ENCODE measurements at regions not wholly inside any gene's neighbourhood (a gene's known extent, or its start where the extent isn't known, plus 50 kb on each side); places are given as distances from the start of the nearest gene placed in this dataset.

- Histone ChIP-seq H4K20me1 (ENCODE audit: insufficient read depth, low read length) (no peaks in the 10 kb centered on the region), H3K9ac (ENCODE audit: low read length) (no peak overlapping the region), H3K27me3 (ENCODE audit: insufficient read depth, low read length) (no peaks in the 10 kb centered on the region), H3K4me1 (ENCODE audit: insufficient read depth, low read length, severe bottlenecking) (no peaks in the 10 kb centered on the region), H3K9me2 (ENCODE audit: low read depth, low read length) (no peaks in the 10 kb centered on the region), H2AFZ (ENCODE audit: low read length) (no peak overlapping the region), H3K9me3 (ENCODE audit: low read length) (no peaks in the 10 kb centered on the region), H3F3A (ENCODE audit: insufficient read depth, low read length) (no peaks in the 10 kb centered on the region), H3K4me2 (ENCODE audit: low read length) (no peak overlapping the region), H3K4me3 (ENCODE audit: low read depth, low read length, poor library complexity, severe bottlenecking) (no peak overlapping the region), H3K36me3 (ENCODE audit: insufficient read depth, low read length) (no peaks in the 10 kb centered on the region), H3K27ac (ENCODE audit: low read depth, low read length, poor library complexity, severe bottlenecking) (no peak overlapping the region), H3K79me2 (ENCODE audit: insufficient read depth, low read length) (no peaks in the 10 kb centered on the region)
- no peak for TF ChIP-seq EZH2 (IDR thresholded peaks at IDR 0.05; ENCODE audit: borderline replicate concordance, low read length)
- TF ChIP-seq, protein P1, sequence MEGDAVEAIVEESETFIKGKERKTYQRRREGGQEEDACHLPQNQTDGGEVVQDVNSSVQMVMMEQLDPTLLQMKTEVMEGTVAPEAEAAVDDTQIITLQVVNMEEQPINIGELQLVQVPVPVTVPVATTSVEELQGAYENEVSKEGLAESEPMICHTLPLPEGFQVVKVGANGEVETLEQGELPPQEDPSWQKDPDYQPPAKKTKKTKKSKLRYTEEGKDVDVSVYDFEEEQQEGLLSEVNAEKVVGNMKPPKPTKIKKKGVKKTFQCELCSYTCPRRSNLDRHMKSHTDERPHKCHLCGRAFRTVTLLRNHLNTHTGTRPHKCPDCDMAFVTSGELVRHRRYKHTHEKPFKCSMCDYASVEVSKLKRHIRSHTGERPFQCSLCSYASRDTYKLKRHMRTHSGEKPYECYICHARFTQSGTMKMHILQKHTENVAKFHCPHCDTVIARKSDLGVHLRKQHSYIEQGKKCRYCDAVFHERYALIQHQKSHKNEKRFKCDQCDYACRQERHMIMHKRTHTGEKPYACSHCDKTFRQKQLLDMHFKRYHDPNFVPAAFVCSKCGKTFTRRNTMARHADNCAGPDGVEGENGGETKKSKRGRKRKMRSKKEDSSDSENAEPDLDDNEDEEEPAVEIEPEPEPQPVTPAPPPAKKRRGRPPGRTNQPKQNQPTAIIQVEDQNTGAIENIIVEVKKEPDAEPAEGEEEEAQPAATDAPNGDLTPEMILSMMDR (IDR thresholded peaks at IDR 0.05; ENCODE audit: low read length): no peak
Observed at GRCh38 chr2:151028691-151029176, 232.9 kb downstream of the RBM43 start.

- Histone ChIP-seq H3K79me2 (ENCODE audit: insufficient read depth, low read length) (no peaks in the 10 kb centered on the region), H3K9me2 (ENCODE audit: low read depth, low read length) (no peaks in the 10 kb centered on the region), H3K27me3 (ENCODE audit: insufficient read depth, low read length) (no peaks in the 10 kb centered on the region), H2AFZ (ENCODE audit: low read length) (no peak overlapping the region), H3K36me3 (ENCODE audit: insufficient read depth, low read length) (no peaks in the 10 kb centered on the region), H3K4me3 (ENCODE audit: low read depth, low read length, poor library complexity, severe bottlenecking) (no peak overlapping the region), H3K9ac (ENCODE audit: low read length) (no peak overlapping the region), H4K20me1 (ENCODE audit: insufficient read depth, low read length) (no peaks in the 10 kb centered on the region), H3K9me3 (ENCODE audit: low read length) (no peaks in the 10 kb centered on the region), H3K4me2 (ENCODE audit: low read length) (no peak overlapping the region), H3K27ac (ENCODE audit: low read depth, low read length, poor library complexity, severe bottlenecking) (no peak overlapping the region), H3K4me1 (ENCODE audit: insufficient read depth, low read length, severe bottlenecking) (no peaks in the 10 kb centered on the region), H3F3A (ENCODE audit: insufficient read depth, low read length) (no peaks in the 10 kb centered on the region)
- TF ChIP-seq EZH2 (IDR thresholded peaks at IDR 0.05; ENCODE audit: borderline replicate concordance, low read length): no peak
- TF ChIP-seq, protein P1 (IDR thresholded peaks at IDR 0.05; ENCODE audit: low read length): no peak
Observed at GRCh38 chr2:151027151-151027550, 234.5 kb downstream of the RBM43 start.

DNA sequence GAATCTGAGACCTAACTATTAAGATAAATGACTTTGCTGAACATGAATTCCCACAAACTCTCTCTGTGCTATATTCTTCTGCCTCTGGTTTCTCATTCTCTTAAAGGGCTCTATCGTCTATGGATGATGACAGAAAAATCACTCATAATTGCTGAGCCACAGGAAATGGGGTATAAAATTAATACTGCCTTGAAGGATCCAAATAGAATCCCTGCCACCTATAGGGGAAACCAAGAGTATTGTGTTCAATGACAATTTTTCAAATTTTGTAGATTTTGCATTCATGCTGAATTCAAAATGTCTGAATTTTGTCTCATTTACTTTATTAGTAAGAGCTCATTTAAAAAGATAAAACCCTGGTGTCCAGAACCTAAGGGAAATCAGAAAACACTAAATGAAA is 235.8 kb downstream of the RBM43 start:
- Histone ChIP-seq H3K36me3 (ENCODE audit: insufficient read depth, low read length) (no peaks in the 10 kb centered on the region), H3K4me2 (ENCODE audit: low read length) (no peak overlapping the region), H3K79me2 (ENCODE audit: insufficient read depth, low read length) (no peaks in the 10 kb centered on the region), H3K27me3 (ENCODE audit: insufficient read depth, low read length) (no peaks in the 10 kb centered on the region), H2AFZ (ENCODE audit: low read length) (no peak overlapping the region), H3F3A (ENCODE audit: insufficient read depth, low read length) (no peaks in the 10 kb centered on the region), H3K9me3 (ENCODE audit: low read length) (no peaks in the 10 kb centered on the region), H3K27ac (ENCODE audit: low read depth, low read length, poor library complexity, severe bottlenecking) (no peak overlapping the region), H3K4me1 (ENCODE audit: insufficient read depth, low read length, severe bottlenecking) (no peaks in the 10 kb centered on the region), H4K20me1 (ENCODE audit: insufficient read depth, low read length) (no peaks in the 10 kb centered on the region), H3K4me3 (ENCODE audit: low read depth, low read length, poor library complexity, severe bottlenecking) (no peak overlapping the region), H3K9ac (ENCODE audit: low read length) (no peak overlapping the region), H3K9me2 (ENCODE audit: low read depth, low read length) (no peaks in the 10 kb centered on the region)
- TF ChIP-seq EZH2 (IDR thresholded peaks at IDR 0.05; ENCODE audit: borderline replicate concordance, low read length): no peak
- TF ChIP-seq, protein P1 (IDR thresholded peaks at IDR 0.05; ENCODE audit: low read length): no peak
